ENCODE measurements at regions not wholly inside any gene's neighbourhood (a gene's known extent, or its start where the extent isn't known, plus 50 kb on each side); places are given as distances from the start of the nearest gene placed in this dataset.
"Not testable (repeated sequence)": the region's sequence is repeated elsewhere in the genome, so short reads cannot be mapped to it uniquely, and the experiment has no call there.

GRCh38 chr6:140790109-140790508 is 1342.6 kb upstream of the GJE1 start:
- no peak overlapping the region for H3K27ac ChIP-seq
- TF ChIP-seq ZFX (IDR thresholded peaks at IDR 0.05; ENCODE audit: borderline replicate concordance) (no peak), CTCF (IDR thresholded peaks at IDR 0.05) (no peak)

- no peak overlapping the region for H3K27ac ChIP-seq
- no peak for TF ChIP-seq ZFX (IDR thresholded peaks at IDR 0.05; ENCODE audit: borderline replicate concordance)
- no peak for TF ChIP-seq CTCF (IDR thresholded peaks at IDR 0.05)
Observed at GRCh38 chr6:140789466-140789865, 1343.3 kb upstream of the GJE1 start.

- H3K27ac ChIP-seq = no peak overlapping the region
- TF ChIP-seq ZFX (IDR thresholded peaks at IDR 0.05; ENCODE audit: borderline replicate concordance) = no peak
- no peak for TF ChIP-seq CTCF (IDR thresholded peaks at IDR 0.05)
Observed at GRCh38 chr6:140785926-140786325, 1346.8 kb upstream of the GJE1 start.

GRCh38 chr6:140784573-140784972 is 1348.2 kb upstream of the GJE1 start:
- no peak overlapping the region for H3K27ac ChIP-seq
- TF ChIP-seq ZFX (IDR thresholded peaks at IDR 0.05; ENCODE audit: borderline replicate concordance) = no peak
- no peak for TF ChIP-seq CTCF (IDR thresholded peaks at IDR 0.05)

- not testable (repeated sequence) for H3K27ac ChIP-seq
Observed at GRCh38 chr6:140783504-140783903, 1349.2 kb upstream of the GJE1 start.

- TF ChIP-seq CTCF (IDR thresholded peaks at IDR 0.05) (no peak), ZFX (IDR thresholded peaks at IDR 0.05; ENCODE audit: borderline replicate concordance) (no peak)
- H3K27ac ChIP-seq = no peak overlapping the region
Observed at GRCh38 chr6:140782941-140783340, 1349.8 kb upstream of the GJE1 start.

GRCh38 chr6:140779991-140780596 is 1352.6 kb upstream of the GJE1 start:
- no peak overlapping the region for H3K27ac ChIP-seq
- no peak for TF ChIP-seq CTCF (IDR thresholded peaks at IDR 0.05)
- TF ChIP-seq ZFX (IDR thresholded peaks at IDR 0.05; ENCODE audit: borderline replicate concordance) = no peak

GRCh38 chr6:140779341-140779740 is 1353.4 kb upstream of the GJE1 start:
- no peak overlapping the region for H3K27ac ChIP-seq
- TF ChIP-seq CTCF (IDR thresholded peaks at IDR 0.05) = no peak
- TF ChIP-seq ZFX (IDR thresholded peaks at IDR 0.05; ENCODE audit: borderline replicate concordance) = no peak
